HepG2 (cell line): ENCODE measurements at regions not wholly inside any gene's neighbourhood (a gene's known extent, or its start where the extent isn't known, plus 50 kb on each side); places are given as distances from the start of the nearest gene placed in this dataset.
A peak's percentile ranks its signal among the peaks of the same experiment; 100 is the strongest.

Experiments used
- ATAC-seq: fragments of 200-7000 bp; cut with Tn5 transposase; 3 replicates; pipeline ENCODE4 v1.9.1; 2020; ENCODE audit warnings: mild to moderate bottlenecking, moderate library complexity
- BruUV-seq: library from RNA; stranded (reverse); fragments of 400-500 nt; replicated peaks from 2 replicates; lab custom pipeline; 2021; lab: Mats Ljungman, UMichigan
- CTCF ChIA-PET: fragments of 300-600 bp; formaldehyde crosslinking; extraction: SDS; loops from one replicate; lab custom pipeline; 2021; ENCODE audit warnings: low total read pairs, inconsistent platforms, low intra/inter-chr PET ratio; lab: Yijun Ruan, JAX
- POLR2A ChIA-PET: fragments of 350-600 bp; sonication (Branson Sonifier 250); formaldehyde crosslinking; loops from one replicate; lab custom pipeline; 2020; ENCODE audit warnings: antibody characterized with exemption, inconsistent platforms; lab: Yijun Ruan, JAX
- DNase-seq: peaks from one replicate; pipeline ENCODE4 v3.0.0-alpha.2; 2015; ENCODE audit warnings: low spot score
- FAIRE-seq: peaks from 3 replicates; lab custom pipeline; 2011; peaks lifted over from hg19 to GRCh38; lab: Jason Lieb, UNC
- H2AFZ ChIP-seq: one replicate; pipeline ENCODE4 v1.6.1; 2011; ENCODE audit warnings: low read length, inconsistent platforms
- H3K27ac ChIP-seq: fragments of 300-600 bp; 3 replicates; pipeline ENCODE4 v1.8.0; 2011; ENCODE audit warnings: mixed run types, mild to moderate bottlenecking, mixed read lengths, low read length, inconsistent platforms; ENCODE audit not compliant: insufficient read depth; ENCODE audit errors: extremely low read length
- H3K27me3 ChIP-seq, 2 experiments: fragments of 200-600 bp in 1 of 2; 2 replicates in 1 of 2; 3 replicates in 1 of 2; pipeline versions ENCODE4 v1.6.0 to v1.8.0; 2011; ENCODE audit warnings: low read length in 2 of 2, mild to moderate bottlenecking in 2 of 2, moderate library complexity in 2 of 2, inconsistent platforms in 1 of 2; ENCODE audit not compliant: insufficient read depth in 2 of 2, control insufficient read depth in 1 of 2
- H3K36me3 ChIP-seq, 2 experiments: fragments of 200-600 bp in 1 of 2; replicated peaks in 1 of 2; 2 replicates in 1 of 2; 3 replicates in 1 of 2; pipeline versions ENCODE4 v1.5.1 to v1.8.0; 2011; ENCODE audit warnings: low read length in 2 of 2, inconsistent platforms in 1 of 2; ENCODE audit not compliant: insufficient read depth in 2 of 2, control insufficient read depth in 1 of 2
- H3K4me1 ChIP-seq: 2 replicates; pipeline ENCODE4 v1.5.1; 2012; ENCODE audit warnings: low read length, inconsistent platforms; ENCODE audit not compliant: insufficient read depth
- H3K4me2 ChIP-seq: 2 replicates; pipeline ENCODE4 v1.6.0; 2011; ENCODE audit warnings: low read depth, low read length, inconsistent platforms
- H3K4me3 ChIP-seq, 3 experiments: fragments of 200-600 bp in 1 of 3; sonication (generic), shearing (Covaris generic) in 1 of 3; replicated peaks in 1 of 3; 2 replicates each; pipeline ENCODE4 v1.5.1; 2011 to 2016; ENCODE audit warnings: low read length in 3 of 3, inconsistent platforms in 2 of 3, low read depth in 2 of 3, mild to moderate bottlenecking in 2 of 3, control low read depth in 1 of 3, mixed read lengths in 1 of 3; ENCODE audit not compliant: insufficient read depth in 1 of 3
- H3K79me2 ChIP-seq: one replicate; pipeline ENCODE4 v1.6.1; 2011; ENCODE audit warnings: low read length, inconsistent platforms; ENCODE audit not compliant: insufficient read depth
- H3K9ac ChIP-seq: 2 replicates; pipeline ENCODE4 v1.6.0; 2011; ENCODE audit warnings: mild to moderate bottlenecking, low read depth, low read length, inconsistent platforms; ENCODE audit not compliant: insufficient read depth
- H3K9me3 ChIP-seq: 2 replicates; pipeline ENCODE4 v1.5.1; 2012; ENCODE audit warnings: mild to moderate bottlenecking, low read length
- H4K20me1 ChIP-seq: 2 replicates; pipeline ENCODE4 v1.6.0; 2011; ENCODE audit warnings: inconsistent platforms, mild to moderate bottlenecking, low read length, moderate library complexity; ENCODE audit not compliant: insufficient read depth
- ADNP ChIP-seq: sonication (generic); formaldehyde crosslinking; IDR thresholded peaks from 2 replicates; pipeline ENCODE4 v1.4.0; 2020; ENCODE audit warnings: missing genetic modification reagents
- BHLHE40 ChIP-seq: IDR thresholded peaks from 2 replicates; pipeline ENCODE4 v1.6.1; 2011; ENCODE audit warnings: low read length, improper control_type of control experiment
- MAFG ChIP-seq: sonication (generic); formaldehyde crosslinking; IDR thresholded peaks from 2 replicates; pipeline ENCODE4 v1.5.1; 2020; ENCODE audit warnings: mild to moderate bottlenecking, missing genetic modification reagents
- MAFK ChIP-seq, 2 experiments: IDR thresholded peaks in 1 of 2; conservative IDR thresholded peaks in 1 of 2; 2 replicates each; pipeline ENCODE4 v1.6.1; 2011; ENCODE audit warnings: improper control_type of control experiment in 2 of 2, low read length in 2 of 2
- MYPOP ChIP-seq: sonication (generic); formaldehyde crosslinking; IDR thresholded peaks from 2 replicates; pipeline ENCODE4 v1.8.1; 2023; ENCODE audit warnings: mild to moderate bottlenecking, moderate library complexity, missing genetic modification reagents
- NFIC ChIP-seq: IDR thresholded peaks from 2 replicates; pipeline ENCODE4 v1.6.1; 2012; ENCODE audit warnings: mild to moderate bottlenecking, low read length, inconsistent platforms
- NFRKB ChIP-seq: fragments of 450-650 bp; IDR thresholded peaks from 2 replicates; pipeline ENCODE4 v1.6.1; 2017
- PHF8 ChIP-seq: sonication (generic); formaldehyde crosslinking; IDR thresholded peaks from 2 replicates; pipeline ENCODE4 v1.5.0; 2020; ENCODE audit warnings: missing genetic modification reagents
- POGZ ChIP-seq: sonication (generic); formaldehyde crosslinking; IDR thresholded peaks from 2 replicates; pipeline ENCODE4 v1.4.0; 2020; ENCODE audit warnings: mild to moderate bottlenecking, missing genetic modification reagents
- SNAI1 ChIP-seq: sonication (generic); formaldehyde crosslinking; IDR thresholded peaks from 2 replicates; pipeline ENCODE4 v1.5.0; 2020; ENCODE audit warnings: mild to moderate bottlenecking, missing genetic modification reagents, borderline replicate concordance
- SPEN ChIP-seq: sonication (generic); formaldehyde crosslinking; IDR thresholded peaks from 2 replicates; pipeline ENCODE4 v1.5.1; 2020; ENCODE audit warnings: low read depth, mild to moderate bottlenecking, missing genetic modification reagents
- ZBTB38 ChIP-seq: sonication (generic); formaldehyde crosslinking; IDR thresholded peaks from 2 replicates; pipeline ENCODE4 v1.5.1; 2020; ENCODE audit warnings: mild to moderate bottlenecking, missing genetic modification reagents
- ZBTB7A ChIP-seq: sonication (generic); formaldehyde crosslinking; IDR thresholded peaks from 2 replicates; pipeline ENCODE4 v1.8.0; 2022; ENCODE audit warnings: mild to moderate bottlenecking, missing genetic modification reagents
- ZEB1 ChIP-seq: IDR thresholded peaks from 2 replicates; pipeline ENCODE4 v1.6.1; 2012; ENCODE audit warnings: mild to moderate bottlenecking, low read depth, inconsistent platforms; ENCODE audit not compliant: insufficient replicate concordance
- ZNF3 ChIP-seq: IDR thresholded peaks from 2 replicates; pipeline ENCODE4 v1.7.0; 2017; ENCODE audit warnings: inconsistent platforms
- ZNF337 ChIP-seq: sonication (generic); formaldehyde crosslinking; IDR thresholded peaks from 2 replicates; pipeline ENCODE4 v1.5.1; 2020; ENCODE audit warnings: missing genetic modification reagents, low read depth, mild to moderate bottlenecking, borderline replicate concordance
- ZNF580 ChIP-seq: IDR thresholded peaks from 2 replicates; pipeline ENCODE4 v1.6.1; 2016; ENCODE audit warnings: low read depth, borderline replicate concordance
- ZNF776 ChIP-seq: sonication (generic); formaldehyde crosslinking; IDR thresholded peaks from 2 replicates; pipeline ENCODE4 v1.4.0; 2020; ENCODE audit warnings: mild to moderate bottlenecking, missing genetic modification reagents
- WGBS: methylation state at CpG from one replicate; pipeline ENCODE4 v1.1.6; 2017; ENCODE audit warnings: low lambda C conversion rate; 5-methylcytosine and 5-hydroxymethylcytosine counted together
- in situ Hi-C: cut with HindIII; loops from 2 replicates; pipeline ENCODE4 v1.10.0; 2017; ENCODE audit warnings: low pct_unique_long_range_greater_than_20kb; ENCODE audit not compliant: extremely low pct_ligation_motif_present
- intact Hi-C: fragments of 100-400 bp; cut with micrococcal nuclease; formaldehyde crosslinking; loops from one replicate; pipeline ENCODE4 v1.10.0; 2022; ENCODE audit not compliant: unreplicated experiment
- TF ChIP-seq, protein P1 (sequence below): sonication (generic); formaldehyde crosslinking; IDR thresholded peaks from 2 replicates; pipeline ENCODE4 v1.4.0; 2020; ENCODE audit warnings: mild to moderate bottlenecking, missing genetic modification reagents

DNA sequence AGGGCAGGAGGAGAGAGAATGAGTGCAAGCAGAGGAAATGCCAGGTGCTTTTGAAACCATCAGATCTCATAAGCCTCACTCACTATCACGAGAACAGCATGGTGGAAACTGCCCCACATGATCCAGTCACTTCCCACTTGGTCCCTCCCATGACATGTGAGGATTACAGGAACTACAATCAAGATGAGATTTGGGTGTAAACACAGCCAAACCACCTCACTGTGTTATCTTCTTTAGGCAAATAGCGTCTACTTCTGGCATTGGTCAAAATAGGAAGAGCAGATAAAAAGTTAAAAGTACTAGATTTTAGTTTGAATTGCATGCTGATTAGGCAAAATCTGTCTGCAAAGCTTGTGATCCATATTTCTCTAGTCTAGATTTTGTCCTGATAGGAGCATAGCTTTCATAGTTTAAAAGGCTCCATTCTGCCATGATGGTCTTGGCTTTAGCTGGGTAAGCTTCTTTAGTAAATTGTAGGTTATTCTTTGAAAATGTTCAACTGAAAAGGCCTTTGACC, 267.5 kb downstream of the NKX6-1 start:
- Histone ChIP-seq H3K36me3 (no peaks in the 10 kb centered on the region), H3K4me3 (no peak overlapping the region), H3K27ac (no peak overlapping the region), H3K9me3 (no peaks in the 10 kb centered on the region), H4K20me1 (no peaks in the 10 kb centered on the region), H3K9ac (no peak overlapping the region), H3K4me1 (no peaks in the 10 kb centered on the region), H3K4me2 (no peak overlapping the region), H2AFZ (no peak overlapping the region), H3K27me3 (no peaks in the 10 kb centered on the region), H3K79me2 (no peaks in the 10 kb centered on the region)
- in situ Hi-C loops = no loop called here
- no peak for TF ChIP-seq PHF8
- TF ChIP-seq, protein P1, sequence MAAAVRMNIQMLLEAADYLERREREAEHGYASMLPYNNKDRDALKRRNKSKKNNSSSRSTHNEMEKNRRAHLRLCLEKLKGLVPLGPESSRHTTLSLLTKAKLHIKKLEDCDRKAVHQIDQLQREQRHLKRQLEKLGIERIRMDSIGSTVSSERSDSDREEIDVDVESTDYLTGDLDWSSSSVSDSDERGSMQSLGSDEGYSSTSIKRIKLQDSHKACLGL (CRISPR knock-in tag) = no peak
- peak in 1 of 2 experiments; percentile 41; a peak in 2 of 4 replicates for TF ChIP-seq MAFK (conservative IDR thresholded peaks at IDR 0.05 in 1 of 2, IDR thresholded peaks at IDR 0.05 in 1 of 2; ENCODE audit: low read length in 2 of 2)
- TF ChIP-seq POGZ (CRISPR knock-in tag) = no peak
- TF ChIP-seq MAFG (CRISPR knock-in tag) = no peak
- TF ChIP-seq ZEB1 = no peak
- intact Hi-C loops = no loop called here
- BruUV-seq = no TSS peak
- WGBS = 0% methylated on average over 2 of the region's 2 CpGs
- ChIA-PET POLR2A (no interaction called here), CTCF (no interaction called here)
- FAIRE-seq (no peak), ATAC-seq (no peak), DNase-seq (no peak)

DNA sequence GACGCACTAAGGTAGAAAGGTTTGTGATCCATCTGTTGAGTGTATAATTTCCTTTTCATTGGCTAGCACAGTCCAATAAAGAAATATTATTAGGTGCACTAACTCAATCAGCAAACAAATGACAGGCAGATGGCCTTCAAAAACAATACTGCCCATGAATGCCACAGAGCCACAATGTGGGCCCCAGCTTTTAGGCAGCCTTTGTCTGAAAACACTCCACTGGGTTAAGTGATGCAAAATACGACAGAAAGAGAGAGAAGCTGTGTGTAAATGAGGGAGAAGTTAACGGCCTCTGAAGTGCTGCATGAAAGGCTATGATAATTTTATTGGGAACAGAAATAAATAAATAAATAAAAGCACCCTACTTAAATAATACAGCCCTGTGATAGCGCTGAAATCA, 274.6 kb downstream of the NKX6-1 start:
- DNase-seq = no peak
- ATAC-seq = no peak
- Histone ChIP-seq H3K4me2 (no peak overlapping the region), H3K36me3 (no peaks in the 10 kb centered on the region), H4K20me1 (no peaks in the 10 kb centered on the region), H2AFZ (no peak overlapping the region), H3K9ac (no peak overlapping the region), H3K9me3 (no peaks in the 10 kb centered on the region), H3K4me3 (no peak overlapping the region), H3K79me2 (no peaks in the 10 kb centered on the region), H3K27ac (no peak overlapping the region), H3K27me3 (no peaks in the 10 kb centered on the region; a peak in 1 of 5 replicates), H3K4me1 (no peaks in the 10 kb centered on the region)
- CTCF ChIA-PET = no interaction called here
- intact Hi-C loops = no loop called here
- FAIRE-seq = no peak
- WGBS = 0% methylated on average over 4 of the region's 4 CpGs
- no TSS peak for BruUV-seq
- POLR2A ChIA-PET = no interaction called here
- in situ Hi-C loops = no loop called here
- no peak for TF ChIP-seq NFIC
- no peak for TF ChIP-seq SPEN (CRISPR knock-in tag)
- no peak for TF ChIP-seq NFRKB
- TF ChIP-seq SNAI1 (CRISPR knock-in tag) = no peak
- TF ChIP-seq ZBTB7A (CRISPR knock-in tag) = no peak
- TF ChIP-seq MYPOP = no peak
- no peak for TF ChIP-seq ZNF3 (CRISPR knock-in tag)
- TF ChIP-seq ZNF580 (CRISPR knock-in tag) = no peak
- no peak for TF ChIP-seq ADNP
- TF ChIP-seq BHLHE40 = no peak
- TF ChIP-seq ZBTB38 (CRISPR knock-in tag) = no peak
- no peak for TF ChIP-seq ZNF337 (CRISPR knock-in tag)
- no peak for TF ChIP-seq ZNF776 (CRISPR knock-in tag)
